ENCODE measurements at regions not wholly inside any gene's neighbourhood (a gene's known extent, or its start where the extent isn't known, plus 50 kb on each side); places are given as distances from the start of the nearest gene placed in this dataset.

- Mint-ChIP-seq H3K27ac (no peak overlapping the region), H3K4me3 (no peak overlapping the region), H3K9me3 (peaks cover 3% of the 10 kb centered on the region), H3K4me1 (no peaks in the 10 kb centered on the region), H3K36me3 (ENCODE audit: low read depth) (no peaks in the 10 kb centered on the region), H3K27me3 (peaks cover 14% of the 10 kb centered on the region)
- ATAC-seq (replicated peaks): no peak
Measured at GRCh38 chr1:57711326-57711725, 287.5 kb upstream of the DAB1 start.

- Mint-ChIP-seq H3K36me3 (ENCODE audit: low read depth) (no peaks in the 10 kb centered on the region), H3K4me1 (no peaks in the 10 kb centered on the region), H3K9me3 (no peaks in the 10 kb centered on the region), H3K27me3 (peaks cover 8% of the 10 kb centered on the region), H3K27ac (no peak overlapping the region), H3K4me3 (no peak overlapping the region)
- ATAC-seq (replicated peaks): no peak
Measured at GRCh38 chr1:57707631-57708030, 283.8 kb upstream of the DAB1 start.

GRCh38 chr1:57704811-57705210, 281.0 kb upstream of the DAB1 start:
- Mint-ChIP-seq H3K27ac (no peak overlapping the region), H3K4me1 (no peaks in the 10 kb centered on the region), H3K9me3 (no peaks in the 10 kb centered on the region), H3K36me3 (ENCODE audit: low read depth) (no peaks in the 10 kb centered on the region), H3K27me3 (peaks cover 10% of the 10 kb centered on the region), H3K4me3 (no peak overlapping the region)
- ATAC-seq (replicated peaks): no peak

- H3K27ac Mint-ChIP-seq: no peak overlapping the region
- H3K4me3 Mint-ChIP-seq: no peak overlapping the region
- no peaks in the 10 kb centered on the region for H3K36me3 Mint-ChIP-seq (ENCODE audit: low read depth)
- H3K27me3 Mint-ChIP-seq: peaks cover 7% of the 10 kb centered on the region
- H3K9me3 Mint-ChIP-seq: no peaks in the 10 kb centered on the region
- no peak for ATAC-seq (replicated peaks)
- H3K4me1 Mint-ChIP-seq: no peaks in the 10 kb centered on the region
Measured at GRCh38 chr1:57704231-57704630, 280.4 kb upstream of the DAB1 start.

- Mint-ChIP-seq H3K9me3 (peaks cover 5% of the 10 kb centered on the region), H3K27me3 (peaks cover 12% of the 10 kb centered on the region), H3K4me3 (no peak overlapping the region), H3K27ac (no peak overlapping the region), H3K4me1 (no peaks in the 10 kb centered on the region), H3K36me3 (ENCODE audit: low read depth) (no peaks in the 10 kb centered on the region)
- ATAC-seq (replicated peaks): no peak
Measured at GRCh38 chr1:57696904-57697303, 273.0 kb upstream of the DAB1 start.

GRCh38 chr1:57696043-57696442, 272.2 kb upstream of the DAB1 start:
- H3K9me3 Mint-ChIP-seq: peaks cover 5% of the 10 kb centered on the region
- no peak overlapping the region for H3K27ac Mint-ChIP-seq
- peaks cover 12% of the 10 kb centered on the region for H3K27me3 Mint-ChIP-seq
- no peak overlapping the region for H3K4me3 Mint-ChIP-seq
- no peak for ATAC-seq (replicated peaks)
- no peaks in the 10 kb centered on the region for H3K36me3 Mint-ChIP-seq (ENCODE audit: low read depth)
- no peaks in the 10 kb centered on the region for H3K4me1 Mint-ChIP-seq

- H3K27ac Mint-ChIP-seq: no peak overlapping the region
- H3K4me3 Mint-ChIP-seq: no peak overlapping the region
- peaks cover 26% of the 10 kb centered on the region for H3K9me3 Mint-ChIP-seq
- no peak for ATAC-seq (replicated peaks)
- H3K36me3 Mint-ChIP-seq (ENCODE audit: low read depth): no peaks in the 10 kb centered on the region
- H3K4me1 Mint-ChIP-seq: no peaks in the 10 kb centered on the region
- H3K27me3 Mint-ChIP-seq: peaks cover 13% of the 10 kb centered on the region
Measured at GRCh38 chr1:57686306-57686705, 262.4 kb upstream of the DAB1 start.

- no peak overlapping the region for H3K4me3 Mint-ChIP-seq
- peaks cover 15% of the 10 kb centered on the region for H3K9me3 Mint-ChIP-seq
- H3K27me3 Mint-ChIP-seq: peaks cover 19% of the 10 kb centered on the region
- H3K36me3 Mint-ChIP-seq (ENCODE audit: low read depth): no peaks in the 10 kb centered on the region
- no peaks in the 10 kb centered on the region for H3K4me1 Mint-ChIP-seq
- no peak for ATAC-seq (replicated peaks)
- H3K27ac Mint-ChIP-seq: no peak overlapping the region
Measured at GRCh38 chr1:57683037-57683942, 259.4 kb upstream of the DAB1 start.

- no peak for ATAC-seq (replicated peaks)
- no peaks in the 10 kb centered on the region for H3K36me3 Mint-ChIP-seq (ENCODE audit: low read depth)
- no peak overlapping the region for H3K4me3 Mint-ChIP-seq
- H3K27me3 Mint-ChIP-seq: peaks cover 16% of the 10 kb centered on the region
- H3K4me1 Mint-ChIP-seq: no peaks in the 10 kb centered on the region
- H3K9me3 Mint-ChIP-seq: no peaks in the 10 kb centered on the region
- no peak overlapping the region for H3K27ac Mint-ChIP-seq
Measured at GRCh38 chr1:57678138-57678537, 254.3 kb upstream of the DAB1 start.

GRCh38 chr1:57675776-57676175, 251.9 kb upstream of the DAB1 start:
- Mint-ChIP-seq H3K36me3 (ENCODE audit: low read depth) (no peaks in the 10 kb centered on the region), H3K4me1 (no peaks in the 10 kb centered on the region), H3K4me3 (no peak overlapping the region), H3K27me3 (peaks cover 17% of the 10 kb centered on the region), H3K9me3 (no peaks in the 10 kb centered on the region), H3K27ac (no peak overlapping the region)
- ATAC-seq (replicated peaks): no peak

GRCh38 chr1:57674801-57675200, 250.9 kb upstream of the DAB1 start:
- Mint-ChIP-seq H3K4me3 (no peak overlapping the region), H3K4me1 (no peaks in the 10 kb centered on the region), H3K36me3 (ENCODE audit: low read depth) (no peaks in the 10 kb centered on the region), H3K9me3 (no peaks in the 10 kb centered on the region), H3K27me3 (peaks cover 17% of the 10 kb centered on the region), H3K27ac (no peak overlapping the region)
- ATAC-seq (replicated peaks): no peak

- no peaks in the 10 kb centered on the region for H3K36me3 Mint-ChIP-seq (ENCODE audit: low read depth)
- no peak overlapping the region for H3K27ac Mint-ChIP-seq
- H3K9me3 Mint-ChIP-seq: no peaks in the 10 kb centered on the region
Measured at GRCh38 chr1:57672346-57673140, 248.7 kb upstream of the DAB1 start.

GRCh38 chr1:57671750-57672149, 247.9 kb upstream of the DAB1 start:
- Mint-ChIP-seq H3K9me3 (no peaks in the 10 kb centered on the region), H3K27ac (no peak overlapping the region), H3K4me1 (no peaks in the 10 kb centered on the region), H3K4me3 (no peak overlapping the region), H3K36me3 (ENCODE audit: low read depth) (no peaks in the 10 kb centered on the region), H3K27me3 (peaks cover 20% of the 10 kb centered on the region)
- no peak for ATAC-seq (replicated peaks)

More at GRCh38 chr1:57672346-57673140, 248.7 kb upstream of the DAB1 start:
- H3K4me1 Mint-ChIP-seq: no peaks in the 10 kb centered on the region
- peaks cover 13% of the 10 kb centered on the region for H3K27me3 Mint-ChIP-seq
- no peak for ATAC-seq (replicated peaks)
- no peak overlapping the region for H3K4me3 Mint-ChIP-seq

GRCh38 chr1:57659804-57660203, 235.9 kb upstream of the DAB1 start:
- Mint-ChIP-seq H3K9me3 (peaks cover 3% of the 10 kb centered on the region), H3K36me3 (ENCODE audit: low read depth) (no peaks in the 10 kb centered on the region), H3K27ac (no peak overlapping the region), H3K4me3 (no peak overlapping the region), H3K27me3 (peaks cover 4% of the 10 kb centered on the region), H3K4me1 (no peaks in the 10 kb centered on the region)
- ATAC-seq (replicated peaks): no peak

GRCh38 chr1:57655161-57655560, 231.3 kb upstream of the DAB1 start:
- Mint-ChIP-seq H3K9me3 (peaks cover 3% of the 10 kb centered on the region), H3K27ac (no peak overlapping the region), H3K4me3 (no peak overlapping the region), H3K36me3 (ENCODE audit: low read depth) (no peaks in the 10 kb centered on the region), H3K27me3 (peaks cover 4% of the 10 kb centered on the region), H3K4me1 (no peaks in the 10 kb centered on the region)
- ATAC-seq (replicated peaks): no peak
